Gastrocnemius medialis (tissue), 4 donors: ENCODE measurements at regions not wholly inside any gene's neighbourhood (a gene's known extent, or its start where the extent isn't known, plus 50 kb on each side); places are given as distances from the start of the nearest gene placed in this dataset.
"Not testable (repeated sequence)": the region's sequence is repeated elsewhere in the genome, so short reads cannot be mapped to it uniquely, and the experiment has no call there.

Experiments
- POLR2A ChIP-seq, 2 donors: fragments of 450-650 bp; IDR thresholded peaks; one replicate each; pipeline ENCODE4 v1.6.1; 2017; ENCODE audit warnings: antibody characterized with exemption in 2 of 2, mild to moderate bottlenecking in 2 of 2, moderate library complexity in 2 of 2
- TF ChIP-seq, protein P1 (sequence below), 5 experiments: fragments of 450-650 bp in 3 of 5; fragments of 200-600 bp in 2 of 5; sonication (generic) in 2 of 5; IDR thresholded peaks in 4 of 5; conservative IDR thresholded peaks in 1 of 5; 1 replicate in 4 of 5; 2 replicates in 1 of 5; pipeline ENCODE4 v1.5.1; 2016 to 2019; ENCODE audit warnings: antibody characterized with exemption in 5 of 5, mild to moderate bottlenecking in 3 of 5, moderate library complexity in 3 of 5

GRCh38 chr21:38998281-38998680, 185.0 kb downstream of the PSMG1 start:
- not testable (repeated sequence) for TF ChIP-seq POLR2A (IDR thresholded peaks at IDR 0.05)
- TF ChIP-seq, protein P1, sequence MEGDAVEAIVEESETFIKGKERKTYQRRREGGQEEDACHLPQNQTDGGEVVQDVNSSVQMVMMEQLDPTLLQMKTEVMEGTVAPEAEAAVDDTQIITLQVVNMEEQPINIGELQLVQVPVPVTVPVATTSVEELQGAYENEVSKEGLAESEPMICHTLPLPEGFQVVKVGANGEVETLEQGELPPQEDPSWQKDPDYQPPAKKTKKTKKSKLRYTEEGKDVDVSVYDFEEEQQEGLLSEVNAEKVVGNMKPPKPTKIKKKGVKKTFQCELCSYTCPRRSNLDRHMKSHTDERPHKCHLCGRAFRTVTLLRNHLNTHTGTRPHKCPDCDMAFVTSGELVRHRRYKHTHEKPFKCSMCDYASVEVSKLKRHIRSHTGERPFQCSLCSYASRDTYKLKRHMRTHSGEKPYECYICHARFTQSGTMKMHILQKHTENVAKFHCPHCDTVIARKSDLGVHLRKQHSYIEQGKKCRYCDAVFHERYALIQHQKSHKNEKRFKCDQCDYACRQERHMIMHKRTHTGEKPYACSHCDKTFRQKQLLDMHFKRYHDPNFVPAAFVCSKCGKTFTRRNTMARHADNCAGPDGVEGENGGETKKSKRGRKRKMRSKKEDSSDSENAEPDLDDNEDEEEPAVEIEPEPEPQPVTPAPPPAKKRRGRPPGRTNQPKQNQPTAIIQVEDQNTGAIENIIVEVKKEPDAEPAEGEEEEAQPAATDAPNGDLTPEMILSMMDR (IDR thresholded peaks at IDR 0.05 in 4 of 5, conservative IDR thresholded peaks at IDR 0.05 in 1 of 5) = not testable (repeated sequence)
